Erythroblast (primary cell): ENCODE measurements at regions not wholly inside any gene's neighbourhood (a gene's known extent, or its start where the extent isn't known, plus 50 kb on each side); places are given as distances from the start of the nearest gene placed in this dataset.

Experiments used
- GATA1 ChIP-seq: IDR thresholded peaks from 2 replicates; pipeline ENCODE4 v1.6.1; 2011; ENCODE audit warnings: low read depth, mild to moderate bottlenecking, control low read depth, low read length, moderate library complexity
- POLR2A ChIP-seq: IDR thresholded peaks from 2 replicates; pipeline ENCODE4 v1.6.1; 2011; ENCODE audit warnings: mild to moderate bottlenecking, low read length

DNA sequence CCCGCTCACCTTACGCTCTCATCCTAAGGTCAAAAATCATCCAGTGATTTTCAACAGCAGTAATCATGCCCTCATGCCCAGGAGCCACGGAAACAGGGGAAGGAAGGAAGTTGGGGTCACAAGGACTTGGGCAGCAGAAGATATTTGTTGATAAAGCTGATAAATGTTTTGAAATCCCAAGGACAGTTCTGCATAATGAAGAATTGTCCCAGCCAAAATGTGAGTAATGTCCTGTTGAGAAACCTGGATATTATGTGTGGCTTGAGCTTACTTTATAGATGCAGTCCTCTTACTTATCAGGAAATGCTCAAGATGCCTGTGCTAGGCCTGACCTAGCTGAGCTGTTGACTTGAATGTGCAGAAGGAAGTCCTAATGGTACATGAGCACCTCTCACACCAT is 263.0 kb upstream of the ZFP42 start:
- TF ChIP-seq POLR2A (no peak), GATA1 (no peak)
